Spleen (tissue), 11 donors: ENCODE measurements at regions not wholly inside any gene's neighbourhood (a gene's known extent, or its start where the extent isn't known, plus 50 kb on each side); places are given as distances from the start of the nearest gene placed in this dataset.

Experiments
- DNase-seq: peaks from one replicate; pipeline ENCODE4 v3.0.0-alpha.2; 2020
- H3K27ac ChIP-seq, 8 donors: fragments of 200-600 bp; sonication (generic) in 7 of 8; 1 replicate in 4 of 8; 2 replicates in 4 of 8; pipeline versions ENCODE4 v1.5.0 to v1.8.0; 2016 to 2021; ENCODE audit warnings: inconsistent platforms in 4 of 8, mild to moderate bottlenecking in 4 of 8, moderate library complexity in 1 of 8
- H3K27me3 ChIP-seq, 7 donors: fragments of 200-600 bp; sonication (generic) in 6 of 7; replicated peaks in 1 of 7; 1 replicate in 4 of 7; 2 replicates in 3 of 7; pipeline versions ENCODE4 v1.5.0 to v1.8.0; 2016 to 2021; ENCODE audit warnings: inconsistent platforms in 3 of 7, mild to moderate bottlenecking in 1 of 7
- H3K36me3 ChIP-seq, 6 donors: fragments of 200-600 bp; sonication (generic) in 5 of 6; 1 replicate in 4 of 6; 2 replicates in 2 of 6; pipeline versions ENCODE4 v1.5.0 to v1.8.0; 2016 to 2021; ENCODE audit warnings: inconsistent platforms in 2 of 6
- H3K4me1 ChIP-seq, 6 donors: fragments of 200-600 bp; sonication (generic) in 5 of 6; 1 replicate in 3 of 6; 2 replicates in 3 of 6; pipeline versions ENCODE4 v1.5.0 to v1.8.0; 2016 to 2021; ENCODE audit warnings: inconsistent platforms in 3 of 6
- H3K4me3 ChIP-seq, 8 donors: fragments of 200-600 bp; sonication (generic) in 7 of 8; 1 replicate in 4 of 8; 2 replicates in 4 of 8; pipeline versions ENCODE4 v1.5.0 to v1.8.0; 2016 to 2021; ENCODE audit warnings: inconsistent platforms in 4 of 8, mild to moderate bottlenecking in 4 of 8, moderate library complexity in 2 of 8
- H3K9me3 ChIP-seq, 8 donors: fragments of 200-600 bp; sonication (generic) in 7 of 8; 1 replicate in 4 of 8; 2 replicates in 4 of 8; pipeline versions ENCODE4 v1.5.0 to v1.8.0; 2016 to 2021; ENCODE audit warnings: inconsistent platforms in 4 of 8
- CTCF ChIP-seq, 11 experiments: fragments of 200-600 bp in 7 of 11; fragments of 450-650 bp in 4 of 11; sonication (generic) in 4 of 11; IDR thresholded peaks in 8 of 11; conservative IDR thresholded peaks in 3 of 11; 1 replicate in 7 of 11; 2 replicates in 4 of 11; pipeline versions ENCODE4 v1.4.0 to v1.8.0; 2016 to 2021; ENCODE audit warnings: antibody characterized with exemption in 11 of 11, inconsistent platforms in 4 of 11, mild to moderate bottlenecking in 1 of 11
- POLR2A ChIP-seq, 3 donors: fragments of 450-650 bp; IDR thresholded peaks; one replicate each; pipeline ENCODE4 v1.5.1; 2017; ENCODE audit warnings: antibody characterized with exemption in 3 of 3, mild to moderate bottlenecking in 1 of 3
- POLR2AphosphoS5 ChIP-seq, 3 donors: sonication (generic); formaldehyde crosslinking; IDR thresholded peaks; one replicate each; pipeline ENCODE4 v1.5.1; 2017; ENCODE audit warnings: antibody characterized with exemption in 3 of 3
- WGBS, 5 donors: extraction: QIAGEN DNeasy Blood & Tissue Kit in 3 of 5; methylation state at CpG; one replicate each; pipeline versions ENCODE4 v1.1.5 to v1.1.7; 2013 to 2018; 5-methylcytosine and 5-hydroxymethylcytosine counted together
- intact Hi-C: fragments of 100-400 bp; cut with DNase I; formaldehyde crosslinking; loops from one replicate; pipeline ENCODE4 v1.15.0; 2023; ENCODE audit warnings: low total_unique reads
- donor health status: healthy with polysubstance abuse.
- donor health status: DM: no; HTN: no; CAD: no; lungs with moderate emphysema.
- donor health status: DM: no; HTN: no; CAD: no.
- donor health status: Bipolar disorder and iron deficiency.
- donor health status: healthy.
- donor health status: DM: no; HTN: no; CAD: no.
- donor health status: DM: yes; HTN: yes; CAD: no.

- DNase-seq: no peak
- intact Hi-C loops: no loop called here
- 77 to 94% (median 84%) methylated on average over 3 of the region's 3 CpGs for WGBS, 5 donors
- Histone ChIP-seq H3K36me3 (no peaks in the 10 kb centered on the region), H3K9me3 (no peaks in the 10 kb centered on the region), H3K27me3 (no peaks in the 10 kb centered on the region), H3K4me1 (no peaks in the 10 kb centered on the region), H3K4me3 (no peak overlapping the region), H3K27ac (no peak overlapping the region)
- no peak for TF ChIP-seq CTCF (IDR thresholded peaks at IDR 0.05 in 8 of 11, conservative IDR thresholded peaks at IDR 0.05 in 3 of 11)
Observed at GRCh38 chr13:59176775-59177174, 987.0 kb downstream of the DIAPH3 start.

DNA sequence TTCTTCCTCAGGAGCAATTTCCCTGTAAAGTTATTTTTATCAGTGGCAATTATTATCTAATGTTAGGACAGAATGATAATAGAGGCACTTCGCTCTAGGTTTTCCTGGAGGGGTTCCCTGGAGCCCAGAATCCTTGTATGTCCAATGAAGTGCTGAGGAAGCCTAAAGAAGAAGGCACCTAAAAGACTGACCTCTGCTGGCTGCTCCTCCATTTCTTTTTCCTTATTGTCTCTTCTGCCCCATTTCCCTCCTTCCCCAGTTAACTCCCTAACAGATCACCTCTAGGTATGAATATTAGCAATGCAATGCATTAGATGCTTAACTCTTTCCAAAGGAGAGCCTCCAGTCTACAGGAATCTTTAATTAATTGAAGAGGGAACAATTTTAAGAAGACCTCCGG lies 985.4 kb downstream of the DIAPH3 start:
- no peak for DNase-seq
- Histone ChIP-seq H3K36me3 (no peaks in the 10 kb centered on the region), H3K9me3 (no peaks in the 10 kb centered on the region), H3K4me3 (no peak overlapping the region), H3K4me1 (no peaks in the 10 kb centered on the region), H3K27ac (no peak overlapping the region), H3K27me3 (no peaks in the 10 kb centered on the region)
- WGBS, 5 donors: 84 to 93% (median 90%) methylated on average over 2 of the region's 2 CpGs
- intact Hi-C loops: no loop called here
- TF ChIP-seq POLR2AphosphoS5 (IDR thresholded peaks at IDR 0.05): no peak
- no peak for TF ChIP-seq CTCF (IDR thresholded peaks at IDR 0.05 in 8 of 11, conservative IDR thresholded peaks at IDR 0.05 in 3 of 11)
- TF ChIP-seq POLR2A (IDR thresholded peaks at IDR 0.05): no peak

DNA sequence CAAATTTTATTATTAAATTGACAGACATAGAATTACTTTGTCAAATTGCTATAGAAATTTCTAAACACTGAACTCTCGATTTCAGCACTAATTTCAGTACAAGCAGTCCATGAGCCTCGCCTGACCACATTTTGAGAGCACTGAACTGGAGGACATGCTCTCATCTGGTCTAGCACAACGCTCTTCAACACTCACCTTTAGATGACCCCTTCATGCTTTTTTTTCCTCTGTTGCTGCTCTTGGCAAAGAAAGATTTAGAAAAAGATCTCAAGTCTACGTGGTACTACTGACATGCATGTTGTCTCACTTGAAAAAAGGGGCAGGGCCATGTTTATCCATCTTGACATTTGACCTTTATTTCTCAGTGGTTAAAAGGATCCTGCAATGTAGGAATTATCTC lies 981.5 kb downstream of the DIAPH3 start:
- no peak overlapping the region for H3K4me3 ChIP-seq
- no peaks in the 10 kb centered on the region for H3K27me3 ChIP-seq
- H3K9me3 ChIP-seq: peaks cover 0 to 4% (median 0%) of the 10 kb centered on the region in 8 donors
- intact Hi-C loops: no loop called here
- H3K4me1 ChIP-seq: no peaks in the 10 kb centered on the region
- WGBS, 5 donors: 68 to 86% (median 76%) methylated on average over 4 of the region's 4 CpGs
- H3K27ac ChIP-seq: no peak overlapping the region
- TF ChIP-seq CTCF (IDR thresholded peaks at IDR 0.05 in 8 of 11, conservative IDR thresholded peaks at IDR 0.05 in 3 of 11) (no peak), POLR2AphosphoS5 (IDR thresholded peaks at IDR 0.05) (no peak), POLR2A (IDR thresholded peaks at IDR 0.05) (no peak)
- H3K36me3 ChIP-seq: no peaks in the 10 kb centered on the region
- DNase-seq: no peak

DNA sequence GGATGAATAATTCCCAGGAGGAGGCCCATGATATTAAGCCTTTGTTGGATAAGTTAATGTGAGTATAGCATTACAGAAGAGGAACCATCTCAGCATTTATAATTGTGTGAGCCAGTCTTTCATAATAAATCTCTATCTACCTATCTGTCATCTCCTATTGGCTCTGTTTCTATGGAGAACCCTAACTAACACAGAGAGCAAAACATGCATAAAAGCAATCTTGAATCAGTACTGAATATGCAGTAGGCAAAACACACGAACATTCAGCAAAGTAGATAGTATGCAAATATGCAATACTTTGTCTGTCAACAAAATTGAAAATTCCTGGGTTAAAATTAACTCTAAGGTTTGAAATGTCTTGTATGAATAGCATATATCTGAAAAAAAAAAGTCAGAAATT lies 966.3 kb downstream of the DIAPH3 start:
- TF ChIP-seq POLR2A (IDR thresholded peaks at IDR 0.05) (no peak), POLR2AphosphoS5 (IDR thresholded peaks at IDR 0.05) (no peak), CTCF (IDR thresholded peaks at IDR 0.05 in 8 of 11, conservative IDR thresholded peaks at IDR 0.05 in 3 of 11) (no peak)
- Histone ChIP-seq H3K4me3 (no peak overlapping the region), H3K4me1 (no peaks in the 10 kb centered on the region), H3K27ac (no peak overlapping the region), H3K36me3 (no peaks in the 10 kb centered on the region), H3K9me3 (no peaks in the 10 kb centered on the region), H3K27me3 (no peaks in the 10 kb centered on the region)
- DNase-seq: no peak
- intact Hi-C loops: no loop called here
- 66 to 83% (median 78%) methylated on average over 1 of the region's 1 CpG for WGBS, 5 donors
